GM12874 (cell line): ENCODE measurements at regions not wholly inside any gene's neighbourhood (a gene's known extent, or its start where the extent isn't known, plus 50 kb on each side); places are given as distances from the start of the nearest gene placed in this dataset.

Experiments
- TF ChIP-seq, protein P1 (sequence below): IDR thresholded peaks from 2 replicates; pipeline ENCODE4 v1.5.1; 2011; ENCODE audit warnings: low read depth, mild to moderate bottlenecking, control low read depth, low read length, moderate library complexity; ENCODE audit not compliant: insufficient read depth

DNA sequence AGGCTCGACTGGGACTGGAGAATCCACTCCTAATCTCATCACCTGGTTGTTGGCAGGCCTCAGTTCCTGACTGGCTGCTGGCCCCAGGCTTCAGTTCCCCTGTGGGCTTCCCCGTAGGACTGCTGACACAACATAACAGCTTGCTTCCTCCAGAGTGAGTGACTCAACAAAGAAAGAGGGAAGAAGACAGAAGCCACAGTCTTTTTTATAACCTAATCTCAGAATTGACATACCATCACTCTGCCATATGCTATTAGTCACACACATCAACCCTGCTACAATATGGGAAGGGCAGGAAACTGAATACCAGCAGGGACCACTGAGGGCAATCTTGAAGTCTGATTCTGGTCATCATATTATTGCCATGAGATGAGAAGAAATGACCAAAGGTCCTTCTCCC is 76.8 kb upstream of the SLC14A2 start:
- TF ChIP-seq, protein P1, sequence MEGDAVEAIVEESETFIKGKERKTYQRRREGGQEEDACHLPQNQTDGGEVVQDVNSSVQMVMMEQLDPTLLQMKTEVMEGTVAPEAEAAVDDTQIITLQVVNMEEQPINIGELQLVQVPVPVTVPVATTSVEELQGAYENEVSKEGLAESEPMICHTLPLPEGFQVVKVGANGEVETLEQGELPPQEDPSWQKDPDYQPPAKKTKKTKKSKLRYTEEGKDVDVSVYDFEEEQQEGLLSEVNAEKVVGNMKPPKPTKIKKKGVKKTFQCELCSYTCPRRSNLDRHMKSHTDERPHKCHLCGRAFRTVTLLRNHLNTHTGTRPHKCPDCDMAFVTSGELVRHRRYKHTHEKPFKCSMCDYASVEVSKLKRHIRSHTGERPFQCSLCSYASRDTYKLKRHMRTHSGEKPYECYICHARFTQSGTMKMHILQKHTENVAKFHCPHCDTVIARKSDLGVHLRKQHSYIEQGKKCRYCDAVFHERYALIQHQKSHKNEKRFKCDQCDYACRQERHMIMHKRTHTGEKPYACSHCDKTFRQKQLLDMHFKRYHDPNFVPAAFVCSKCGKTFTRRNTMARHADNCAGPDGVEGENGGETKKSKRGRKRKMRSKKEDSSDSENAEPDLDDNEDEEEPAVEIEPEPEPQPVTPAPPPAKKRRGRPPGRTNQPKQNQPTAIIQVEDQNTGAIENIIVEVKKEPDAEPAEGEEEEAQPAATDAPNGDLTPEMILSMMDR: no peak

DNA sequence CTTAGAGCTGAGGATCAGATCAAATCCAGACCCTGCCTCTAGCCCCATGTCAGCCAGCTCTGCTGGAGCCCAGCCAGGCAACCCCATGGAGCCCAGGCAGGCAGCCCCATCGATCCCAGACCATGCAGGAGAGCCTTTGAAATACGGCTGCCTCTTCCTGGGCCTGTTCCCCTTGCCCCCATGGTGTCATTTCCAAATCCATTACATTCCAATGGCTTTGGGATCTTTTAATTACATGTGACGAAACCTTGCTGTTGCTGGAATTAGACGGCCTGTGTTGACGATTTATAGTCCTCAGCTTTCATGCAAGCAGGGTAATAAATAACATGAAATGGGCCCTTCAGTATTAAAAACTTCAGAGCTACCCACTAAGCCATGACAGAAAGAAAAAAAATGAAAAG is 75.8 kb upstream of the SLC14A2 start:
- TF ChIP-seq, protein P1: no peak

DNA sequence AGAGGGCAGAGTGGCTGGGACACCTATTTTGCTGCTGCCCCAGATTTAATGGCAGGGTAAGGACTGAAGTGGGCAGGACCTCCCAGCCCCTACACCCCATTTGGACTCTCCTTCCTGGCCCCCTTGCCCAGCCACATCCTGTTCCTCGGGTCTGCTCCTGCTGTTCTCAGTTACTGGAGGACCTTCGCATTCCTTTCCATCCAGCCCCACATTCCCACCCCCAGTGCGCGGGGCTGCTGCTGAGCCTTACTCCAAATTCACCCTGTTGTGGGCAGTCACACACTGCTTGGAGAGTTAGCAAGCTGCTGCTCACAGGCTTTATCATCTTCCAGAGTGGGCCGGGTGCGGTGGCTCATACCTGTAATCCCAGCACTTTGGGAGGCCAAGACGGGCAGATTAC is 75.2 kb upstream of the SLC14A2 start:
- TF ChIP-seq, protein P1: no peak

DNA sequence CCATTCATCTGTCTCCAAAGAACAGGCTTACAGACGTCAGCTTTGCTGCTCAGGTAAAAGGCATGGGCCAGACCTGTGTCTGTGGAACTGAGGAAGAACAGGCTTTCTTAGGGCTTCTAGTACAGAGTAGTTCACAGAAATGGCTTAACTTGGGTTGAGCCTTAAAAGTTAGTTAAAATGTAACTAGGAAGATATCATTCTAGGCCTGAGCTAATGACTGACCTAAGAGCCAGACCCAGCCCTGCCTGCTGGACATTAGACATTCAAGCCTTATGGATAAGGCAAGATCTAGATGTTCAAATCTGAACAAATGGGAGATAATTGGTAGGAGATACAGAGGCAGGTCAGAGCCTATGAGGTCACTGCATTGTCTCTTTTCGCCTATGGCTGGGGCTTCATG is 73.9 kb upstream of the SLC14A2 start:
- TF ChIP-seq, protein P1: no peak

DNA sequence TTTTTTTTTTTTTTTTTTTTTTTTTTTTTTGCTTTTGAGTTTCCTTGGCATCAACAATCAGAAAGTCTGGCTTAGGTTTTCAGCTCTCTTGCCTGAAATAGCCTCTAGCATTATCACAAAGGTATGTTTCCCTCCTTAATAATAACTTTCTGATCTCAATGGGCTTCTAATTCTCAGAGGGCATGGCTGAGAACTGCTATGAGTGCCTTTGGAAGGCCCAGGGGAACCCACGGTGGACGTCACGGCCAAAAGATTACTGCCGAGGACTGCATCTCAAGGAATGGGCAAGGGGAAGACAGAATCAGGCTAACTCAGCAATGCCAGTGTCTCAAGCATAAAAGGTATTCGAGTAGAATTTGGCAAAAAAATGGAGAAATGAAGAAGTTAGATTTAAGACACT is 73.2 kb upstream of the SLC14A2 start:
- TF ChIP-seq, protein P1: no peak

DNA sequence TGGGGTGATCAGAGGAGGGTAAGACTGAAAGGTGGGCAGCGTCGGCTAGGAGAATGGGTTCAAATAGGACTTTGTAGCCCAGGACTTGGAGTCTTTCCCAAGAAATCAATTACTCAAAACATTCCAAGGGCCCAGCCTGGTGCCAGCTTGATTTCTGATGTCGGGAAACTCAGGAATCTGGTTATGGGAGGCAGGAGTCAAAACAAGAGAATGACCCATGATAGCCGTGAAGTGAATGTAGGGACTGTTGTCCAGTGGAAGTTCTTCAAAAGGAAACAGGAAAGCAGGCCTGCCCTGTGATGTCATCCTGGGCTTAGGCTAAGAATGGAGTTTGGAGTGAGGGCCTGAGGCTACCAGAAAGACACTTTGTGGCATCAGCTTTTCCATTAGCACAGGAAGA is 67.4 kb upstream of the SLC14A2 start:
- TF ChIP-seq, protein P1: no peak

DNA sequence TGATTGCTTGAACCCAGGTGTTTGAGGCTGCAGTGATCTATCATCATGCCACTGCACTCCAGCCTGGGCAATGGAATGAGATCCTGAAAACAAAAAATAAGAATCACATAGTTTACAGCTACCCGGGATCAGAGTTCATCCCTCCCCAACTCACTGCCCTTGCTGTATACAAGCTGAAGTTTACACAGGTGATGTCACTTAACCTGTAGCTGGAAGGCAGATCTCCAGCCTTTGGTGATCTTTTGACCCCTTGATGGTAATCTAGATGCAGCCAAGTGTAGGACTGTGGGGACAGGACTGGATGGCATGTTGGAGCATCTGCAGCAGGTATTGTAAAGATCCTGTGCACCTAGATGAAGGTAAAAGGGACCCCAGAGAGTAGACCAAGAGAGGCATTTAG is 66.7 kb upstream of the SLC14A2 start:
- TF ChIP-seq, protein P1: no peak

DNA sequence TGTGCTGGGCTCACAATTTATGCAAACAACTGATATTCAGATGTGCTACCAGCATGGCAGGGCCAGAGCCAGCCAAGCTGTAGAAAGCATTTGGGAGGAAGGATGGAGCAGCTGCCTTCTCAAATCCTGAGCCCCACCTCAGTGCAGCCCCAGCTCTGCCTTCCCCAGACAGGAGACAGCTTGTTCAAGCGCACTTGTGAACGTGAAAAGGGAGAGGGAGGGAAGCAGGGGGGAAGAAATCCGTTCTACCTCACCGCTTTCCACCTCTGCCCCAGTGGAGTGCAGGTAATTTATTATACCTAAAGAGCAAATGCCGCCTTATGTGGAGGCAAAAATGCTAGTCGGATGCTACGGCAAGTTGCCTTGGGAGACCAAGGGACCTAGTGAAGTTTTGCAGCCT is 66.0 kb upstream of the SLC14A2 start:
- TF ChIP-seq, protein P1: no peak
